ENCODE measurements at regions not wholly inside any gene's neighbourhood (a gene's known extent, or its start where the extent isn't known, plus 50 kb on each side); places are given as distances from the start of the nearest gene placed in this dataset.

DNA sequence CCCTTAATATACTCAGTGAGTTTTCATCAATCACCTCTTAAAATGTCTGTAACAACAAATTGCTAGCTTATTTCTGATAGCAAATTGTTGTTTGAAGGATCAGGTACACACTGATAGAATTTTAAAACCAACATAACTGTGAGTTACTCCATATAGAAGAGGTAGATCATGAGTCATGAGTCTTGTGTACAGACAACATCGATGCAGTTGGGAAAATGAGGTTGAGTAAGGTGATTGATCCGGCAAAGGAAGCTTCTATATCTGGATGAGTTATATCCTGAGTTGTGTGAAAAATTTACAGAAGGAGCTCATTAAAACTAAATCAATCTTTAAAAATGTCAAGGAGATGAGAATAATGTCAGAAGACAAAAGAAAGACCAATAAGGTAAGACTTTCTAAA lies 604.6 kb upstream of the RGMB start:
- TF ChIP-seq, protein P1, sequence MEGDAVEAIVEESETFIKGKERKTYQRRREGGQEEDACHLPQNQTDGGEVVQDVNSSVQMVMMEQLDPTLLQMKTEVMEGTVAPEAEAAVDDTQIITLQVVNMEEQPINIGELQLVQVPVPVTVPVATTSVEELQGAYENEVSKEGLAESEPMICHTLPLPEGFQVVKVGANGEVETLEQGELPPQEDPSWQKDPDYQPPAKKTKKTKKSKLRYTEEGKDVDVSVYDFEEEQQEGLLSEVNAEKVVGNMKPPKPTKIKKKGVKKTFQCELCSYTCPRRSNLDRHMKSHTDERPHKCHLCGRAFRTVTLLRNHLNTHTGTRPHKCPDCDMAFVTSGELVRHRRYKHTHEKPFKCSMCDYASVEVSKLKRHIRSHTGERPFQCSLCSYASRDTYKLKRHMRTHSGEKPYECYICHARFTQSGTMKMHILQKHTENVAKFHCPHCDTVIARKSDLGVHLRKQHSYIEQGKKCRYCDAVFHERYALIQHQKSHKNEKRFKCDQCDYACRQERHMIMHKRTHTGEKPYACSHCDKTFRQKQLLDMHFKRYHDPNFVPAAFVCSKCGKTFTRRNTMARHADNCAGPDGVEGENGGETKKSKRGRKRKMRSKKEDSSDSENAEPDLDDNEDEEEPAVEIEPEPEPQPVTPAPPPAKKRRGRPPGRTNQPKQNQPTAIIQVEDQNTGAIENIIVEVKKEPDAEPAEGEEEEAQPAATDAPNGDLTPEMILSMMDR (IDR thresholded peaks at IDR 0.05) = no peak
- TF ChIP-seq POLR2AphosphoS5 (IDR thresholded peaks at IDR 0.05; ENCODE audit: insufficient read depth in 1 of 2, low read depth in 1 of 2) (no peak), POLR2A (IDR thresholded peaks at IDR 0.05) (no peak)
